Smooth muscle cell (in vitro differentiated cells): ENCODE measurements at regions not wholly inside any gene's neighbourhood (a gene's known extent, or its start where the extent isn't known, plus 50 kb on each side); places are given as distances from the start of the nearest gene placed in this dataset.

Source experiments
- DNase-seq: peaks from one replicate; lab custom pipeline; 2025; ENCODE audit not compliant: unreplicated experiment; lab: John Stamatoyannopoulos, UW
- H2AFZ ChIP-seq: fragments of 200-600 bp; sonication (generic); 2 replicates; pipeline ENCODE4 v1.6.0; 2016; ENCODE audit warnings: antibody characterized with exemption, low read depth, mild to moderate bottlenecking
- H3F3A ChIP-seq: fragments of 200-600 bp; sonication (generic); 2 replicates; pipeline ENCODE4 v1.6.0; 2017; ENCODE audit warnings: antibody characterized with exemption, low read depth
- H3K27ac ChIP-seq: fragments of 200-600 bp; sonication (generic); 2 replicates; pipeline ENCODE4 v1.5.1; 2016; ENCODE audit warnings: low read depth, mild to moderate bottlenecking
- H3K27me3 ChIP-seq: fragments of 200-600 bp; sonication (generic); 2 replicates; pipeline ENCODE4 v1.6.1; 2016; ENCODE audit warnings: low read depth, mild to moderate bottlenecking
- H3K36me3 ChIP-seq: fragments of 200-600 bp; sonication (generic); 2 replicates; pipeline ENCODE4 v1.5.1; 2016; ENCODE audit warnings: low read depth
- H3K4me1 ChIP-seq: fragments of 200-600 bp; sonication (generic); 2 replicates; pipeline ENCODE4 v1.5.1; 2016; ENCODE audit warnings: low read depth
- H3K4me2 ChIP-seq: fragments of 200-600 bp; sonication (generic); 2 replicates; pipeline ENCODE4 v1.6.0; 2016; ENCODE audit warnings: mild to moderate bottlenecking
- H3K4me3 ChIP-seq: fragments of 200-600 bp; sonication (generic); 2 replicates; pipeline ENCODE4 v1.5.1; 2016; ENCODE audit warnings: mild to moderate bottlenecking
- H3K79me2 ChIP-seq: fragments of 200-600 bp; sonication (generic); 2 replicates; pipeline ENCODE4 v1.6.0; 2016; ENCODE audit warnings: low read depth, mild to moderate bottlenecking
- H3K9ac ChIP-seq: fragments of 200-600 bp; sonication (generic); 2 replicates; pipeline ENCODE4 v1.6.0; 2016; ENCODE audit warnings: low read depth
- H3K9me3 ChIP-seq: fragments of 200-600 bp; sonication (generic); replicated peaks from 2 replicates; pipeline ENCODE4 v1.5.1; 2016; ENCODE audit warnings: low read depth
- H4K20me1 ChIP-seq: fragments of 200-600 bp; sonication (generic); 2 replicates; pipeline ENCODE4 v1.6.0; 2016; ENCODE audit warnings: low read depth
- CTCF ChIP-seq: fragments of 200-600 bp; sonication (generic); IDR thresholded peaks from 2 replicates; pipeline ENCODE4 v1.5.1; 2017; ENCODE audit warnings: borderline replicate concordance, mild to moderate bottlenecking, antibody characterized with exemption; ENCODE audit not compliant: insufficient read depth, poor library complexity, severe bottlenecking
- WGBS: methylation state at CpG from one replicate; pipeline ENCODE4 v1.1.7; 2016; ENCODE audit warnings: low lambda C conversion rate; 5-methylcytosine and 5-hydroxymethylcytosine counted together

- Histone ChIP-seq H3K4me2 (no peak overlapping the region), H3K79me2 (no peaks in the 10 kb centered on the region), H3K36me3 (no peaks in the 10 kb centered on the region), H3K4me3 (no peak overlapping the region), H4K20me1 (no peaks in the 10 kb centered on the region), H3K9me3 (no peaks in the 10 kb centered on the region), H3K27me3 (no peaks in the 10 kb centered on the region), H3K27ac (no peak overlapping the region), H3F3A (no peaks in the 10 kb centered on the region), H2AFZ (no peak overlapping the region), H3K4me1 (peaks cover 8% of the 10 kb centered on the region), H3K9ac (no peak overlapping the region)
- DNase-seq, result no peak
- WGBS, result 95% methylated on average over 1 of the region's 1 CpG
- TF ChIP-seq CTCF, result no peak
Measured at GRCh38 chr17:53633856-53634255, 188.9 kb upstream of the KIF2B start.

GRCh38 chr17:53631486-53631885 lies 191.2 kb upstream of the KIF2B start:
- Histone ChIP-seq H3K36me3 (no peaks in the 10 kb centered on the region), H3K79me2 (no peaks in the 10 kb centered on the region), H3K9me3 (no peaks in the 10 kb centered on the region), H3K9ac (no peak overlapping the region), H4K20me1 (no peaks in the 10 kb centered on the region), H3K4me2 (no peak overlapping the region), H2AFZ (no peak overlapping the region), H3K27me3 (no peaks in the 10 kb centered on the region), H3F3A (peaks cover 4% of the 10 kb centered on the region), H3K4me1 (peaks cover 15% of the 10 kb centered on the region), H3K27ac (no peak overlapping the region), H3K4me3 (no peak overlapping the region)
- DNase-seq, result no peak
- TF ChIP-seq CTCF, result no peak
- 67% methylated on average over 4 of the region's 4 CpGs for whole genome bisulfite sequencing

GRCh38 chr17:53630638-53631037 lies 192.1 kb upstream of the KIF2B start:
- DNase-seq, result no peak

More at GRCh38 chr17:53630638-53631037, 192.1 kb upstream of the KIF2B start:
- H3K27me3 ChIP-seq, result no peaks in the 10 kb centered on the region
- no peak for TF ChIP-seq CTCF
- 55% methylated on average over 1 of the region's 1 CpG for WGBS
- H3K27ac ChIP-seq, result no peak overlapping the region
- no peaks in the 10 kb centered on the region for H4K20me1 ChIP-seq
- H3K9ac ChIP-seq, result no peak overlapping the region
- no peaks in the 10 kb centered on the region for H3K79me2 ChIP-seq
- peaks cover 4% of the 10 kb centered on the region for H3F3A ChIP-seq
- H3K36me3 ChIP-seq, result no peaks in the 10 kb centered on the region
- H3K4me1 ChIP-seq, result peaks cover 23% of the 10 kb centered on the region
- no peak overlapping the region for H3K4me3 ChIP-seq
- no peak overlapping the region for H2AFZ ChIP-seq
- no peak overlapping the region for H3K4me2 ChIP-seq
- no peaks in the 10 kb centered on the region for H3K9me3 ChIP-seq
